Gastrocnemius medialis (tissue), 4 donors: ENCODE measurements at regions not wholly inside any gene's neighbourhood (a gene's known extent, or its start where the extent isn't known, plus 50 kb on each side); places are given as distances from the start of the nearest gene placed in this dataset.

Experiments
- CTCF ChIP-seq, 5 experiments: fragments of 450-650 bp in 3 of 5; fragments of 200-600 bp in 2 of 5; sonication (generic) in 2 of 5; IDR thresholded peaks in 4 of 5; conservative IDR thresholded peaks in 1 of 5; 1 replicate in 4 of 5; 2 replicates in 1 of 5; pipeline ENCODE4 v1.5.1; 2016 to 2019; ENCODE audit warnings: antibody characterized with exemption in 5 of 5, mild to moderate bottlenecking in 3 of 5, moderate library complexity in 3 of 5
- POLR2A ChIP-seq, 2 donors: fragments of 450-650 bp; IDR thresholded peaks; one replicate each; pipeline ENCODE4 v1.6.1; 2017; ENCODE audit warnings: antibody characterized with exemption in 2 of 2, mild to moderate bottlenecking in 2 of 2, moderate library complexity in 2 of 2

GRCh38 chr12:40616383-40616915 lies 75.8 kb upstream of the CNTN1 start:
- no peak for TF ChIP-seq POLR2A (IDR thresholded peaks at IDR 0.05)
- no peak for TF ChIP-seq CTCF (IDR thresholded peaks at IDR 0.05 in 4 of 5, conservative IDR thresholded peaks at IDR 0.05 in 1 of 5)
